ENCODE measurements at regions not wholly inside any gene's neighbourhood (a gene's known extent, or its start where the extent isn't known, plus 50 kb on each side); places are given as distances from the start of the nearest gene placed in this dataset.

- no peak overlapping the region for H3K27ac ChIP-seq (ENCODE audit: low read depth, low read length)
- peaks cover 4% of the 10 kb centered on the region; the same call in 1 of the 2 replicates for H3K27me3 ChIP-seq (ENCODE audit: low read length)
- H3K9me2 ChIP-seq (replicated peaks; ENCODE audit: insufficient read depth, low read length) = no peaks in the 10 kb centered on the region
- H3K4me3 ChIP-seq (ENCODE audit: insufficient read depth, low read length, poor library complexity, severe bottlenecking) = no peak overlapping the region
- H3K9ac ChIP-seq (ENCODE audit: low read length) = no peak overlapping the region
- no peaks in the 10 kb centered on the region for H3K9me3 ChIP-seq (ENCODE audit: insufficient read depth, low read length)
- no peaks in the 10 kb centered on the region for H3K36me3 ChIP-seq (ENCODE audit: low read length)
- H4K20me1 ChIP-seq (ENCODE audit: low read depth, low read length) = no peaks in the 10 kb centered on the region
- no peak overlapping the region for H2AFZ ChIP-seq (ENCODE audit: low read depth, low read length, severe bottlenecking)
- H3K79me2 ChIP-seq (ENCODE audit: insufficient read depth, low read length) = no peaks in the 10 kb centered on the region
- no peak overlapping the region for H3K4me2 ChIP-seq (ENCODE audit: low read depth, low read length, poor library complexity, severe bottlenecking)
- TF ChIP-seq EZH2phosphoT487 (conservative IDR thresholded peaks at IDR 0.05; ENCODE audit: low read length) (no peak), CTCF (IDR thresholded peaks at IDR 0.05; ENCODE audit: insufficient read depth, low read length, poor library complexity, severe bottlenecking) (no peak)
- no peaks in the 10 kb centered on the region for H3F3A ChIP-seq (ENCODE audit: insufficient read depth)
These were observed 125.8 kb downstream of the BOD1 start for GRCh38 chr5:173490681-173491080.

GRCh38 chr5:173488144-173488543 is 128.3 kb downstream of the BOD1 start:
- no peaks in the 10 kb centered on the region for H3K79me2 ChIP-seq (ENCODE audit: insufficient read depth, low read length)
- TF ChIP-seq CTCF (IDR thresholded peaks at IDR 0.05; ENCODE audit: insufficient read depth, low read length, poor library complexity, severe bottlenecking) = no peak
- TF ChIP-seq EZH2phosphoT487 (conservative IDR thresholded peaks at IDR 0.05; ENCODE audit: low read length) = no peak
- H3K27ac ChIP-seq (ENCODE audit: low read depth, low read length) = no peak overlapping the region
- no peaks in the 10 kb centered on the region for H3F3A ChIP-seq (ENCODE audit: insufficient read depth)
- H3K9ac ChIP-seq (ENCODE audit: low read length) = no peak overlapping the region
- H3K4me3 ChIP-seq (ENCODE audit: insufficient read depth, low read length, poor library complexity, severe bottlenecking) = no peak overlapping the region
- H4K20me1 ChIP-seq (ENCODE audit: low read depth, low read length) = no peaks in the 10 kb centered on the region
- H2AFZ ChIP-seq (ENCODE audit: low read depth, low read length, severe bottlenecking) = no peak overlapping the region
- no peaks in the 10 kb centered on the region for H3K9me2 ChIP-seq (replicated peaks; ENCODE audit: insufficient read depth, low read length)
- no peaks in the 10 kb centered on the region for H3K9me3 ChIP-seq (ENCODE audit: insufficient read depth, low read length)
- no peak overlapping the region for H3K4me2 ChIP-seq (ENCODE audit: low read depth, low read length, poor library complexity, severe bottlenecking)
- no peaks in the 10 kb centered on the region; the same call in 1 of the 2 replicates for H3K27me3 ChIP-seq (ENCODE audit: low read length)
- no peaks in the 10 kb centered on the region for H3K36me3 ChIP-seq (ENCODE audit: low read length)

- Histone ChIP-seq H3K4me3 (ENCODE audit: insufficient read depth, low read length, poor library complexity, severe bottlenecking) (no peak overlapping the region), H4K20me1 (ENCODE audit: low read depth, low read length) (no peaks in the 10 kb centered on the region), H3K9ac (ENCODE audit: low read length) (no peak overlapping the region), H3K27me3 (ENCODE audit: low read length) (no peaks in the 10 kb centered on the region), H3K9me2 (replicated peaks; ENCODE audit: insufficient read depth, low read length) (no peaks in the 10 kb centered on the region), H3K4me2 (ENCODE audit: low read depth, low read length, poor library complexity, severe bottlenecking) (no peak overlapping the region), H3K27ac (ENCODE audit: low read depth, low read length) (no peak overlapping the region), H3F3A (ENCODE audit: insufficient read depth) (no peaks in the 10 kb centered on the region), H3K79me2 (ENCODE audit: insufficient read depth, low read length) (no peaks in the 10 kb centered on the region), H3K9me3 (ENCODE audit: insufficient read depth, low read length) (no peaks in the 10 kb centered on the region), H3K36me3 (ENCODE audit: low read length) (no peaks in the 10 kb centered on the region), H2AFZ (ENCODE audit: low read depth, low read length, severe bottlenecking) (no peak overlapping the region)
- TF ChIP-seq EZH2phosphoT487 (conservative IDR thresholded peaks at IDR 0.05; ENCODE audit: low read length) = no peak
- no peak for TF ChIP-seq CTCF (IDR thresholded peaks at IDR 0.05; ENCODE audit: insufficient read depth, low read length, poor library complexity, severe bottlenecking)
These were observed 129.2 kb downstream of the BOD1 start for GRCh38 chr5:173487300-173487699.

Data from SU-DHL-6 (cell line).